Neural progenitor cell (in vitro differentiated cells): ENCODE measurements at regions not wholly inside any gene's neighbourhood (a gene's known extent, or its start where the extent isn't known, plus 50 kb on each side); places are given as distances from the start of the nearest gene placed in this dataset.

ENCODE experiments used
- DNase-seq: peaks from one replicate; pipeline ENCODE4 v3.0.0-alpha.2; 2016; ENCODE audit warnings: low spot score
- H2AFZ ChIP-seq: fragments of 200-600 bp; sonication (generic); replicated peaks from 2 replicates; pipeline ENCODE4 v1.6.1; 2016; ENCODE audit warnings: antibody characterized with exemption
- H3F3A ChIP-seq: fragments of 200-600 bp; sonication (generic); 2 replicates; pipeline ENCODE4 v1.6.1; 2016; ENCODE audit warnings: antibody characterized with exemption, low read depth
- H3K27ac ChIP-seq: fragments of 200-600 bp; sonication (generic); 2 replicates; pipeline ENCODE4 v1.5.1; 2016; ENCODE audit warnings: mild to moderate bottlenecking
- H3K27me3 ChIP-seq: fragments of 200-600 bp; sonication (generic); 2 replicates; pipeline ENCODE4 v1.6.1; 2016; ENCODE audit warnings: mild to moderate bottlenecking, moderate library complexity
- H3K36me3 ChIP-seq: fragments of 200-600 bp; sonication (generic); 2 replicates; pipeline ENCODE4 v1.5.1; 2016
- H3K4me1 ChIP-seq: fragments of 200-600 bp; sonication (generic); 2 replicates; pipeline ENCODE4 v1.6.1; 2016; ENCODE audit warnings: mixed run types
- H3K4me2 ChIP-seq: fragments of 200-600 bp; sonication (generic); 2 replicates; pipeline ENCODE4 v1.6.1; 2016
- H3K4me3 ChIP-seq: fragments of 200-600 bp; sonication (generic); 2 replicates; pipeline ENCODE4 v1.5.1; 2016
- H3K79me2 ChIP-seq: fragments of 200-600 bp; sonication (generic); 2 replicates; pipeline ENCODE4 v1.6.1; 2016; ENCODE audit warnings: low read depth
- H3K9ac ChIP-seq: fragments of 200-600 bp; sonication (generic); 2 replicates; pipeline ENCODE4 v1.6.1; 2016
- H3K9me3 ChIP-seq: fragments of 200-600 bp; sonication (generic); 2 replicates; pipeline ENCODE4 v1.5.1; 2016; ENCODE audit warnings: low read depth
- H4K20me1 ChIP-seq: fragments of 200-600 bp; sonication (generic); 2 replicates; pipeline ENCODE4 v1.6.1; 2016; ENCODE audit warnings: low read depth
- H3K27ac Mint-ChIP-seq: 3 replicates; pipeline ENCODE4 v1.8.0; 2021; ENCODE audit warnings: mixed read lengths
- H3K27me3 Mint-ChIP-seq: 2 replicates; pipeline ENCODE4 v1.8.0; 2022; ENCODE audit warnings: low read depth, mild to moderate bottlenecking, inconsistent platforms, moderate library complexity, mixed read lengths; ENCODE audit not compliant: insufficient read depth
- H3K36me3 Mint-ChIP-seq: 3 replicates; pipeline ENCODE4 v1.8.0; 2021; ENCODE audit warnings: mixed read lengths
- H3K4me1 Mint-ChIP-seq: 3 replicates; pipeline ENCODE4 v1.8.0; 2021; ENCODE audit warnings: mixed read lengths
- H3K4me3 Mint-ChIP-seq: 3 replicates; pipeline ENCODE4 v1.8.0; 2021; ENCODE audit warnings: mild to moderate bottlenecking, moderate library complexity, mixed read lengths
- H3K9me3 Mint-ChIP-seq: 3 replicates; pipeline ENCODE4 v1.8.0; 2020; ENCODE audit warnings: mixed read lengths
- CTCF ChIP-seq: fragments of 200-600 bp; sonication (generic); IDR thresholded peaks from 2 replicates; pipeline ENCODE4 v1.5.1; 2017; ENCODE audit warnings: antibody characterized with exemption, mild to moderate bottlenecking
- EZH2 ChIP-seq: fragments of 200-600 bp; sonication (generic); IDR thresholded peaks from 2 replicates; pipeline ENCODE4 v1.6.1; 2017; ENCODE audit warnings: antibody characterized with exemption, mild to moderate bottlenecking, moderate library complexity
- EZH2phosphoT487 ChIP-seq: fragments of 200-600 bp; sonication (generic); IDR thresholded peaks from 2 replicates; pipeline ENCODE4 v1.6.1; 2017; ENCODE audit warnings: antibody characterized with exemption

GRCh38 chr13:110807546-110807945 lies 94.0 kb downstream of the ING1 start:
- H3K27ac Mint-ChIP-seq, result no peak overlapping the region
- no peaks in the 10 kb centered on the region for H3K36me3 Mint-ChIP-seq
- no peak for DNase-seq
- H3K4me3 Mint-ChIP-seq, result no peak overlapping the region
- Histone ChIP-seq H3F3A (no peaks in the 10 kb centered on the region), H2AFZ (no peak overlapping the region), H3K4me3 (no peak overlapping the region), H3K9me3 (no peaks in the 10 kb centered on the region), H3K27me3 (peaks cover 19% of the 10 kb centered on the region), H3K4me2 (no peak overlapping the region), H4K20me1 (no peaks in the 10 kb centered on the region), H3K79me2 (no peaks in the 10 kb centered on the region), H3K4me1 (no peaks in the 10 kb centered on the region), H3K36me3 (no peaks in the 10 kb centered on the region), H3K27ac (no peak overlapping the region), H3K9ac (no peak overlapping the region)
- peaks cover 10% of the 10 kb centered on the region for H3K4me1 Mint-ChIP-seq
- TF ChIP-seq EZH2, result no peak
- no peak for TF ChIP-seq CTCF
- no peak for TF ChIP-seq EZH2phosphoT487
- H3K27me3 Mint-ChIP-seq, result peaks cover 2% of the 10 kb centered on the region
- H3K9me3 Mint-ChIP-seq, result peaks cover 3% of the 10 kb centered on the region

- Mint-ChIP-seq H3K27ac (no peak overlapping the region), H3K27me3 (peaks cover 2% of the 10 kb centered on the region), H3K9me3 (peaks cover 3% of the 10 kb centered on the region), H3K4me3 (no peak overlapping the region), H3K4me1 (peaks cover 10% of the 10 kb centered on the region), H3K36me3 (no peaks in the 10 kb centered on the region)
- Histone ChIP-seq H3F3A (no peaks in the 10 kb centered on the region), H3K27me3 (peaks cover 21% of the 10 kb centered on the region), H3K9me3 (no peaks in the 10 kb centered on the region), H4K20me1 (no peaks in the 10 kb centered on the region), H2AFZ (no peak overlapping the region), H3K4me3 (no peak overlapping the region), H3K36me3 (no peaks in the 10 kb centered on the region), H3K4me2 (no peak overlapping the region), H3K79me2 (no peaks in the 10 kb centered on the region), H3K27ac (no peak overlapping the region), H3K4me1 (no peaks in the 10 kb centered on the region), H3K9ac (no peak overlapping the region)
- no peak for TF ChIP-seq EZH2phosphoT487
- no peak for TF ChIP-seq EZH2
- no peak for TF ChIP-seq CTCF
- no peak for DNase-seq
These were observed 94.6 kb downstream of the ING1 start for GRCh38 chr13:110808138-110808537.

- no peak overlapping the region for H3K4me2 ChIP-seq
- H3K9me3 Mint-ChIP-seq, result peaks cover 5% of the 10 kb centered on the region
These were observed 96.5 kb downstream of the ING1 start for GRCh38 chr13:110809871-110810486.

More at GRCh38 chr13:110809871-110810486, 96.5 kb downstream of the ING1 start:
- H3K36me3 Mint-ChIP-seq, result peaks cover 2% of the 10 kb centered on the region
- H3K27me3 Mint-ChIP-seq, result peaks cover 6% of the 10 kb centered on the region
- Histone ChIP-seq H3K9me3 (no peaks in the 10 kb centered on the region), H3K4me3 (no peak overlapping the region), H3K36me3 (no peaks in the 10 kb centered on the region), H3K4me1 (no peaks in the 10 kb centered on the region), H3K9ac (no peak overlapping the region), H4K20me1 (no peaks in the 10 kb centered on the region), H2AFZ (no peak overlapping the region), H3F3A (no peaks in the 10 kb centered on the region), H3K27me3 (peaks cover 21% of the 10 kb centered on the region), H3K27ac (no peak overlapping the region), H3K79me2 (no peaks in the 10 kb centered on the region)
- H3K27ac Mint-ChIP-seq, result no peak overlapping the region
- no peak overlapping the region for H3K4me3 Mint-ChIP-seq
- no peak for TF ChIP-seq EZH2
- TF ChIP-seq EZH2phosphoT487, result no peak
- TF ChIP-seq CTCF, result no peak
- no peak for DNase-seq
- H3K4me1 Mint-ChIP-seq, result peaks cover 15% of the 10 kb centered on the region
